ENCODE measurements at regions not wholly inside any gene's neighbourhood (a gene's known extent, or its start where the extent isn't known, plus 50 kb on each side); places are given as distances from the start of the nearest gene placed in this dataset.

GRCh38 chr10:81182296-81182695 lies 644.6 kb downstream of the SH2D4B start:
- TF ChIP-seq CTCF (IDR thresholded peaks at IDR 0.05) (no peak), POLR2AphosphoS5 (IDR thresholded peaks at IDR 0.05; ENCODE audit: insufficient read depth in 1 of 2, low read depth in 1 of 2) (no peak), POLR2A (IDR thresholded peaks at IDR 0.05) (no peak)
